Mesothelial cell of epicardium (in vitro differentiated cells): ENCODE measurements at regions not wholly inside any gene's neighbourhood (a gene's known extent, or its start where the extent isn't known, plus 50 kb on each side); places are given as distances from the start of the nearest gene placed in this dataset.

ENCODE experiments used
- DNase-seq, 2 experiments: peaks; one replicate each; pipeline ENCODE4 v3.0.0; 2021; ENCODE audit warnings: low spot score in 2 of 2; ENCODE audit not compliant: unreplicated experiment in 2 of 2
- H3K27ac Mint-ChIP-seq: 2 replicates; pipeline ENCODE4 v1.8.0; 2021; ENCODE audit warnings: mixed read lengths
- H3K27me3 Mint-ChIP-seq: 2 replicates; pipeline ENCODE4 v1.8.0; 2021; ENCODE audit warnings: low read depth, mixed read lengths
- H3K36me3 Mint-ChIP-seq: 2 replicates; pipeline ENCODE4 v1.8.0; 2021; ENCODE audit warnings: mixed read lengths
- H3K4me1 Mint-ChIP-seq: 2 replicates; pipeline ENCODE4 v1.8.0; 2021; ENCODE audit warnings: mixed read lengths
- H3K4me3 Mint-ChIP-seq: 2 replicates; pipeline ENCODE4 v1.8.0; 2021; ENCODE audit warnings: mild to moderate bottlenecking, moderate library complexity, mixed read lengths
- H3K9me3 Mint-ChIP-seq: 2 replicates; pipeline ENCODE4 v1.8.0; 2021; ENCODE audit warnings: mixed read lengths
- CTCF ChIP-seq: fragments of 200-600 bp; sonication (generic); IDR thresholded peaks from one replicate; pipeline ENCODE4 v1.5.0; 2021; ENCODE audit warnings: antibody characterized with exemption; ENCODE audit not compliant: unreplicated experiment

GRCh38 chr2:223532712-223533111 lies 69.4 kb downstream of the SCG2 start:
- no peak for TF ChIP-seq CTCF
- Mint-ChIP-seq H3K9me3 (peaks cover 6% of the 10 kb centered on the region), H3K4me1 (peaks cover 14% of the 10 kb centered on the region), H3K27ac (no peak overlapping the region), H3K27me3 (peaks cover 37% of the 10 kb centered on the region), H3K36me3 (no peaks in the 10 kb centered on the region), H3K4me3 (no peak overlapping the region)
- DNase-seq = no peak

DNA sequence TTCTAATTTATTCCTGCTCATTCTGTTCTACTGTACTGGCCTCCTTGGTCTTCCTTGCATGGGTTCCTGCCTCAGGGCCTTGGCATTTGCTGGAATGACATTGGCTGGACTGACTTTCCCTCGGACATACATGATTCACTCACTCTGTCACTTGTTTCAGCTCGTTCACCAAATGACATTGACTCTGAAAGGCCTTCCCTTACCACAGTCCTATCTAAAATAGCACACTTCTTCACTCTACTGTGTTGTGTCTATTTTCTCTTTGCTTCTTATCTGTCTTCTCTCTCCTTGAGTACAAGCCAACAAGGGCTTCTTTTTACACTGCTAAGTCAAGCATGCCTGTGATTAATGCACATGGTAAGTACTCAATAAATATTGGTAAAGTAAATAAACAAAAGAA lies 65.6 kb downstream of the SCG2 start:
- H3K36me3 Mint-ChIP-seq = no peaks in the 10 kb centered on the region
- no peak overlapping the region for H3K27ac Mint-ChIP-seq
- H3K27me3 Mint-ChIP-seq = peaks cover 40% of the 10 kb centered on the region
- no peak for DNase-seq
- H3K4me1 Mint-ChIP-seq = peaks cover 33% of the 10 kb centered on the region
- no peak overlapping the region for H3K4me3 Mint-ChIP-seq
- H3K9me3 Mint-ChIP-seq = no peaks in the 10 kb centered on the region
- no peak for TF ChIP-seq CTCF

DNA sequence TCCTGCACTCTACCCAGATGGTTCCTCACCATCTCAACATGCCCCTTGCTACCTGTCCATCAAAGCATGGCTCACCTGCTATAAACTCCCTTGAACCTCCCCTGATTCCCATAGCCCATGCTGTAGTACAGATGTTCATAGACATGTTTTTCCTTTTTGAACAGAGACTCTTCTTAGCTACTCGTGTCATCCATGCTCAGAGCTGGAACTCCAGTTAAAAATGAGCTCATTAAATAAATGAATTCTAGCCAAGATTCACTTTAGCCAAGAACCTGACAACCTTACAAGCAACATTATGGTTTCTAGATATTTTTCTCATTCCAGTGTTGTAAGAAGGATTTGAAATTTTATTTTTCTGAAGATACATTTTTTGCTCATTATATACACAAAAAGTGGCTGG lies 65.0 kb downstream of the SCG2 start:
- H3K27me3 Mint-ChIP-seq = peaks cover 42% of the 10 kb centered on the region
- no peak for DNase-seq
- no peak for TF ChIP-seq CTCF
- peaks cover 35% of the 10 kb centered on the region for H3K4me1 Mint-ChIP-seq
- no peak overlapping the region for H3K4me3 Mint-ChIP-seq
- peak overlapping the region; percentile 14 for H3K27ac Mint-ChIP-seq
- no peaks in the 10 kb centered on the region for H3K9me3 Mint-ChIP-seq
- H3K36me3 Mint-ChIP-seq = no peaks in the 10 kb centered on the region

- TF ChIP-seq CTCF = no peak
- H3K9me3 Mint-ChIP-seq = no peaks in the 10 kb centered on the region
- peak overlapping the region; percentile 68 for H3K27ac Mint-ChIP-seq
- no peak for DNase-seq
- H3K36me3 Mint-ChIP-seq = no peaks in the 10 kb centered on the region
- peaks cover 35% of the 10 kb centered on the region for H3K4me1 Mint-ChIP-seq
- H3K27me3 Mint-ChIP-seq = peaks cover 44% of the 10 kb centered on the region
- H3K4me3 Mint-ChIP-seq = no peak overlapping the region
These were observed 64.2 kb downstream of the SCG2 start for GRCh38 chr2:223537651-223538601.

GRCh38 chr2:223538920-223539440 lies 63.2 kb downstream of the SCG2 start:
- peak overlapping the region; percentile 68 for H3K27ac Mint-ChIP-seq
- H3K4me3 Mint-ChIP-seq = peak overlapping the region; percentile 13
- TF ChIP-seq CTCF = no peak
- H3K4me1 Mint-ChIP-seq = peaks cover 35% of the 10 kb centered on the region
- H3K27me3 Mint-ChIP-seq = peaks cover 44% of the 10 kb centered on the region
- H3K36me3 Mint-ChIP-seq = no peaks in the 10 kb centered on the region
- no peak for DNase-seq
- H3K9me3 Mint-ChIP-seq = no peaks in the 10 kb centered on the region
